Muscle layer of colon (tissue), 2 donors: ENCODE measurements at regions not wholly inside any gene's neighbourhood (a gene's known extent, or its start where the extent isn't known, plus 50 kb on each side); places are given as distances from the start of the nearest gene placed in this dataset.

ENCODE experiments used
- H3K27ac ChIP-seq: one replicate; pipeline ENCODE4 v1.7.0; 2013; ENCODE audit warnings: low read depth, mild to moderate bottlenecking, low read length, moderate library complexity
- H3K27me3 ChIP-seq, 2 donors: one replicate each; pipeline ENCODE4 v1.7.0; 2013; ENCODE audit warnings: low read length in 2 of 2, mild to moderate bottlenecking in 2 of 2; ENCODE audit not compliant: insufficient read depth in 2 of 2, control insufficient read depth in 1 of 2
- H3K36me3 ChIP-seq: one replicate; pipeline ENCODE4 v1.7.0; 2013; ENCODE audit warnings: mild to moderate bottlenecking, low read length; ENCODE audit not compliant: insufficient read depth
- H3K4me1 ChIP-seq: one replicate; pipeline ENCODE4 v1.7.0; 2013; ENCODE audit warnings: mild to moderate bottlenecking, low read length; ENCODE audit not compliant: insufficient read depth
- H3K4me3 ChIP-seq, 2 donors: one replicate each; pipeline ENCODE4 v1.7.0; 2013; ENCODE audit warnings: low read length in 2 of 2, low read depth in 1 of 2, mild to moderate bottlenecking in 1 of 2, moderate library complexity in 1 of 2
- H3K9ac ChIP-seq: one replicate; pipeline ENCODE4 v1.7.0; 2013; ENCODE audit warnings: low read length
- H3K9me3 ChIP-seq: one replicate; pipeline ENCODE4 v1.7.0; 2013; ENCODE audit warnings: mild to moderate bottlenecking, low read length
- donor health status: abdominal sarcoma.
- donor health status: Adenocarcinoma of cecum.

DNA sequence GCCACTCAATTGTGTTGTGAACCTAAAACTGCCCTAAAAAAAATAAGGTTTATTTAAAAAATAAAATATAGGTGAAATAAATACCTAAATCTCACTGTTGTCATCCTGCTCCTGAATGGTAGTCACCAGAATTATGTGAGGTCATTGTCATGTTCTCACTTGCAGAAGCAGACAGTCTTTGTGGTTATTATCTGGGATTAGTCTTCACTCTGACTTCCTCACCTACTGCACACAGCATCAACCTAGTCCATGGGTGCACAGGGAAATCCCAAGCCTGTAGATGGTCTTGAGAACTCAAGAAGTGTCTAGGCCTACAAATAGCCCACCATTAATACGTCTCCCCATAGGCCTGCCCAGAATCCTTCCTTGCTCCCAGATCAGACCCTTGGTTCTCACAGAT, 97.0 kb downstream of the FOXF2 start:
- Histone ChIP-seq H3K4me3 (no peak overlapping the region), H3K4me1 (no peaks in the 10 kb centered on the region), H3K27ac (no peak overlapping the region), H3K9me3 (no peaks in the 10 kb centered on the region), H3K27me3 (no peaks in the 10 kb centered on the region), H3K36me3 (no peaks in the 10 kb centered on the region), H3K9ac (no peak overlapping the region)

DNA sequence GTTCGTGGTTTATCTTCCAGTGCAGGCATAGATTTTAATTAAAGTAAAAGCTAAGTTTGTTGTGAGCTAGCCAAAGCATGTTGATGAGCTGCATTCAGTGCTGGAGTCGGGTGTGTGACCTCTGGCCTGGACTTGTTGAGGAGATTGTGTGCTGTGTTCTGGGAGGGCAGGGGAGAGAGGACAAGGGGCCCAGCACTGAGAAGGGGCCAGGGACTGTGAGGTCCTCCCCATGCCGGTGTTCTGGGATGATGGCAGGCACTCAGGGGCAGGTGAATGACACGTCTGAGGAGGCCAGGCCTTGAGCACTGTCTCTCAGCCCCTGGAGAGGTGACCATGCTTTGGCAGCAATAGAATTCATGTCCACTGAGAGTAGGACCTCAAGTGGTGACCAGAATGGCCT, 97.9 kb downstream of the FOXF2 start:
- Histone ChIP-seq H3K4me3 (no peak overlapping the region), H3K9ac (no peak overlapping the region), H3K27me3 (no peaks in the 10 kb centered on the region), H3K36me3 (no peaks in the 10 kb centered on the region), H3K27ac (no peak overlapping the region), H3K9me3 (no peaks in the 10 kb centered on the region), H3K4me1 (no peaks in the 10 kb centered on the region)

DNA sequence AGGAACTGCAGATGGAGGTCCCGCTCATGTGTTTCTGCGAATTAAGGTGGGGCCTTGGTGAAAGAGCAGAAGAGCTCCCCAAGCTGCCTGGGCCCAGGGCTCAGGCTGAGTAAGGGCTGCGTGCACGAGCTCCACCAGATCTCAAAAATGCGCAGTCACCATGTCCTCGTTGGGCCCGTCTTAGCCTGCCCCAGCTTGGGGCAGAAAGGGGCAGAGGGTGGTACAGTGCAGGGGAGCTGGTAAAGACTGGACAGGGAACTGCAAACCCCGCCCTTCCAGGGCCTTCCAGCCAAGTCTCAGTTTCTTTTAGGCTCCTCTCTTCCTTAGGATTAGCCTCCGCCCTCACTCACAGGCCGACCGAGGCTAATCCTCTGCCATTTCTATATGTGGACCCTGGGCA, 101.6 kb downstream of the FOXF2 start:
- H3K9me3 ChIP-seq: no peaks in the 10 kb centered on the region
- H3K4me1 ChIP-seq: no peaks in the 10 kb centered on the region
- no peak overlapping the region for H3K27ac ChIP-seq
- H3K9ac ChIP-seq: no peak overlapping the region
- H3K36me3 ChIP-seq: no peaks in the 10 kb centered on the region
- no peaks in the 10 kb centered on the region for H3K27me3 ChIP-seq
- H3K4me3 ChIP-seq: no peak overlapping the region

DNA sequence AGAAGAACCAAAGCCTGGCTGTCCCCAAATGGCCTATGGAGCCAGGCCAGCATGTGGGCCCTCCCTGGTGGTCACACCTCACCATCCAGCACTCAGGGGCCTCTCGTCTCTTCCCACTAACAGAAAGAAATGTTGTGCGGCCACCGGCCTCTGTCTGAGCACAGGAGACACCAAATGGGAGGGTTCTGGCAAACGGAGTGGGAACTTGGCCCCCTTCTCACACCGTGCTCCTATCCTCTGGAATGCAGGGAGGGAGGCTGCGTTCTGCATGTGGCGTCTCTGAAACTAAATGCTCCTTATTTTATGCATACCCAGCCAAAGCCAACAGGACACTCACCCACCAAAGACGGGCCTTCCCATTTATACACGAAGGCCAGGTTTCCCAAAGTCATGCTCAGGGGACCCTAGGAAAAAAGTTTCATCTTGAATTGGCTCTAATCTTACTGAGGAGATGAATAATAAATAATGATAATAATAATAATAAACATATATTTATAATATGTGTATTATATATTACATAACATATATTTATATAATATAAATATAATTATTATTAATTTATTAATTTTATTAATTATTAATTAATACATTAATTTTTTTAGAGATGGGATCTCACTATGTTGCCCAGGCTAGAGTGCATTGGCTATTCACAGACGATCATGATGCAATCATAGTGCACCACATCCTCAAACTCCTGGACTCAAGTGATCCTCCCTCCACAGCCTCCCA, 102.4 kb downstream of the FOXF2 start:
- no peak overlapping the region for H3K4me3 ChIP-seq
- no peaks in the 10 kb centered on the region for H3K27me3 ChIP-seq

DNA sequence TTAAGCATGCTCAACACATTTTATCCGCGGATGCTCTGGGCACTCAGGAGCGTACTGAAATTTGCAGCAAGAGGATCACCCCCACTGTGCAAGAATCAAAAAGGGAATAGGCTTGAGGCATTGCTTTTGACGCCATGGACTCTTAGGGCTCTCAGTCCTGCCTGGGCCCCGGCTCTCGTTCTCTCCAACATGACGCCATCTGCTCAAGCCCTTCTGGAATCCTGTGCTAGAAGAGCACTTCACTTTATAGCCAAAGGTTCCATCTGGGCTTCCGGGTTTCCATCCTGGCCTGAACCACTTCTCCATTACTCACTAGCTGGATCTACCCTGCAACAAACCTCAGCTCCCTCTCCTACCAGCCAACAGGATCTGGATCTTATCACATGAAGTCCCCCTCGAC, 105.3 kb downstream of the FOXF2 start:
- H3K36me3 ChIP-seq: no peaks in the 10 kb centered on the region
- H3K4me1 ChIP-seq: peaks cover 29% of the 10 kb centered on the region
- no peaks in the 10 kb centered on the region for H3K27me3 ChIP-seq
- H3K9me3 ChIP-seq: no peaks in the 10 kb centered on the region
- no peak overlapping the region for H3K4me3 ChIP-seq
- H3K27ac ChIP-seq: no peak overlapping the region
- H3K9ac ChIP-seq: no peak overlapping the region

More for the DNA sequence above, 102.4 kb downstream of the FOXF2 start:
- H3K9ac ChIP-seq: no peak overlapping the region
- no peaks in the 10 kb centered on the region for H3K9me3 ChIP-seq
- H3K36me3 ChIP-seq: no peaks in the 10 kb centered on the region
- peaks cover 4% of the 10 kb centered on the region for H3K4me1 ChIP-seq
- H3K27ac ChIP-seq: no peak overlapping the region

DNA sequence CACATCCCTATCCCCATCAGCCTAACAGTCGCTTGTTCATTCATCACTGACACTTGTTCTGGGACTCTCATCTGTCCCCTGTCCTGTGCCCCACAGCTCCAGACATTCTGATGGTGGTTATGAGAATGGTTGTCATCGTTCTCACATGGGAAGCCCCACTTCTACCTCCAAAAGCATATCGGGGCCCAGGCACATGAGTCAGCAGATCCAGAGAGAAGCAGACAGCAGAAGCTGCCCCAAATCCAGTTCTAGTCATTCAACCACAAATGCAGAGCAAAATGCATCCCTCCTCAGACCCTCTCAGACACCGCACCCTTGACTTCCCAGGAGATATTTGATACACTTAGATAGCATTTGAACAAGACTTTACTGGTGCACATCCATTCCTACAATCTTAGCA, 106.0 kb downstream of the FOXF2 start:
- no peaks in the 10 kb centered on the region for H3K27me3 ChIP-seq
- no peak overlapping the region for H3K4me3 ChIP-seq
- no peak overlapping the region for H3K27ac ChIP-seq
- no peak overlapping the region for H3K9ac ChIP-seq
- no peaks in the 10 kb centered on the region for H3K36me3 ChIP-seq
- H3K4me1 ChIP-seq: peaks cover 32% of the 10 kb centered on the region
- H3K9me3 ChIP-seq: no peaks in the 10 kb centered on the region

DNA sequence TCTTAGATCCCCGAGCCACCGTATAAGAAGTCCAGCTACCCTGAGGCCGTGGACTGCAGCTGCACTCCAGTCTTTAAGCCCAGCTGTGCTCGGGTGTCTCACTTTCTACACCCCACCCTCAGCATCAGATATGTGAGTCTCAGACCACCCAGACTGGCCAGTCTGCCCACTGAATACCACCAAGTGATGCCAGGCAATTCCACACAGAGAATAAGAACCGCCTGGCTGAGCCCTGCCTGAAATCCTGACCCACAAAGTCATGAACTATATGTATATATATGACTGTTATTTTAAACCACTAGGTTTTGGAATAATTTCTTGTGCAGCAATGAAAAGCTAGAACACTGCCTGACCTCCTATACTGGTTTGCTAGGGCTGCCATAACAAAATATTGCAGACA, 106.7 kb downstream of the FOXF2 start:
- H3K4me1 ChIP-seq: peaks cover 38% of the 10 kb centered on the region
- no peaks in the 10 kb centered on the region for H3K9me3 ChIP-seq
- no peak overlapping the region for H3K4me3 ChIP-seq
- no peak overlapping the region for H3K27ac ChIP-seq
- no peaks in the 10 kb centered on the region for H3K36me3 ChIP-seq
- H3K27me3 ChIP-seq: no peaks in the 10 kb centered on the region
- no peak overlapping the region for H3K9ac ChIP-seq

DNA sequence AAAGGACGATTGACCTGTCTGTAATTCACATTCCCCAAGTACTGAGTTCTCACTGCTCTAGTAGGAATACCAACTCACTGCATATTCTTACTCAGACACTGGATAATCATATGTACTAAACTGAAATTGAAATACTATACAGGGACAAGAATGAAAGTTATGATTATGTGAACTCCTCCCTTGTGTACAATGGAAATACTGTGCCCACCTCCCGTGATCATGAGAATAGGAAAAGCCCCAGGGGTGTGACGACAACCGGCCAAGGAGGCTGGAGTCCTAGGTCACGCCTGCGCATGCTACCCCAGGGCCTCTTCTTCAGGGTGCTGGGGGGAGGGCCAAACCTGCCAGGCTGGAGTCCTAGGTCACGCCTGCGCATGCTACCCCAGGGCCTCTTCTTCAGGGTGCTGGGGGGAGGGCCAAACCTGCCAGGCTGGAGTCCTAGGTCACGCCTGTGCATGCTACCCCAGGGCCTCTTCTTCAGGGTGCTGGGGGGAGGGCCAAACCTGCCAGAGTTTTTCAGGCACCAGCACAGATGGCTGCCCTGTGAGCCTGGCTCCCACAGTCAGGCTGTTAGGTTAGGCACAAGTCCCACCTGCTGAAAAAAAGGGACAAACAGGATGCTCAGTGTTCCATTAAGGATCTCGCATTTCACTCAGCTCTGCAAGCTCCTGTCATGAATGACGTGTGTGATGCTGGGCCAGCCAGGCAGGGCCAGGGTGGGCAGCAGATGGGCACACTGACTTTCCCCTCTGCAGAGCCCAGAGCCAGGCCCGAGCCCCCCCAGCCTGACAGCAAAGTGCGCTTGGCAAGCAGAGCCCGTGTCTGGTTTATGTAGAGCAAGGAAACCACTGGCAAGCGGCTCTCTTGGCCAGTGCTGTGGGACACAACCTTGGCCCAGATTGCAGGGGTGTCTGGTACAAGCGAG, 107.7 kb downstream of the FOXF2 start:
- H3K9ac ChIP-seq: no peak overlapping the region
- H3K4me1 ChIP-seq: peaks cover 40% of the 10 kb centered on the region

DNA sequence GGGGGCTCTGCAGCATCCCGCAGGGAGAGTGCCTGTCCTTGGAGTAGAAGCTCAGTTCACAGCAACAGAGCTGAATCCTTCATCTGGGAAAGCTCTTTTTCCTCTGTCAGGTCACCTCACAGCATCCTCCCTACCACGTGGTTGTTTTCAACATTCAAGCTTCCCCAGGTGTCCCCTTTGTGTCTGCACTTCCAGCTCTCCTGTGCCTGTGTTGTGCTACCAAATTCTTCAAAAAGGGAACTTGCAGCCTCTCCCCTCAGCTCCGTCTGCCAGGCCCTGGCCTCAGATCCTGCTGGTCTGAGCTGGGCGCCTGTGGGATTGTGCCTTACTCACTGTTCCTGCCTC, 108.4 kb downstream of the FOXF2 start:
- Histone ChIP-seq H3K36me3 (no peaks in the 10 kb centered on the region), H3K9me3 (no peaks in the 10 kb centered on the region), H3K4me3 (no peak overlapping the region), H3K4me1 (peaks cover 40% of the 10 kb centered on the region), H3K9ac (no peak overlapping the region), H3K27ac (peak overlapping the region; percentile 83), H3K27me3 (no peaks in the 10 kb centered on the region)

More for the DNA sequence above, 107.7 kb downstream of the FOXF2 start:
- H3K27ac ChIP-seq: peak overlapping the region; percentile 6
- no peaks in the 10 kb centered on the region for H3K27me3 ChIP-seq
- no peak overlapping the region for H3K4me3 ChIP-seq
- H3K9me3 ChIP-seq: no peaks in the 10 kb centered on the region
- H3K36me3 ChIP-seq: no peaks in the 10 kb centered on the region

DNA sequence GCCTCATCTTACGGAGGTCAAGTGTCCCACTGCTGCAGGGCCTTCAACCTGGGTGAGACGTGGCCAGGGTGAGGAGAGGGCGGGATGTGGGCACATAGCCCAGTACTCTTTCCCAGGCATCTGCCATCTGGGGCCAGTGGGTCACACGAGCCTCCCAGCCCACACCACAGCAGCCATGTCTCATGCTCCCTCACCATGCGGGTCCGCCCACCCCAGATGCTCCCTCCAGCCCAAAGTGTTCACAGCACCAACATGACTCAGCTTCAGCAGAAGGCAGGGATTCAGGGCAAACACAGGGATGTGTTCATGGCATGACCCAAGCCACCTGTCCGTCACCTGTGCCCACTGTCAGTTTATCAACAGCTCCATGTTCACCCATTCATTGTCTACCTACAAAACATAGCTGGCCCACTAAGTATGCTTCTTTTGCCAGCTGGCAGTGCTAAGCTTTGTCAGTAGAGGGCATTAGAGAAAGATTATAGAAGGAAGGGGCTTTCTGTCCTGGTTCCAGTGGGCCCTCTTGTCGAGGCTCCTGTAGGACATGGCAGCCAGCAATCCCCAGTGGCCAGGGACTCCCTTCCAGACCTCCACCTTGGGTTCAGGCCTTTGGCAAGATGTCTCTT, 109.2 kb downstream of the FOXF2 start:
- no peak overlapping the region for H3K27ac ChIP-seq

DNA sequence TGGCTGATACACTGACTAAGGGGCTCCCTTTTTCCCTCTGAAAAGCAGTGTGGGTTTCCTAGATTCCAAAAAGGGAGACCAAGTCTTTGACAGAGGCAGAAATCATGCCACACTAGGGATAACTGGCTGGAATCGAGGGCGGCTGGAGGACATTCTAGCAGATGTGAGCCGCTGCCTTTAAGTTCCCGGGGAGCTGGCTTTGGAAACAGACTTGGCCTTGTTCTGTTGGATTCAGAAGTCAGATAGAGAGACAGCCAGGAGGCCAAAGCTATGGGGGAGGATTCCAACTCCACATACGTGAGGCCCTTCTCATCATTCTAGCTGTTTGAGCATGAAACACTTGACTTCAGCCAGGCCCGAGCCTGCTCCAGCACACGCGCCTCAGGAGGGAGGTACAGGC, 109.9 kb upstream of the FOXC1 start:
- Histone ChIP-seq H3K9me3 (no peaks in the 10 kb centered on the region), H3K27ac (no peak overlapping the region), H3K36me3 (no peaks in the 10 kb centered on the region), H3K4me3 (no peak overlapping the region), H3K9ac (no peak overlapping the region), H3K27me3 (no peaks in the 10 kb centered on the region), H3K4me1 (peaks cover 40% of the 10 kb centered on the region)

More for the DNA sequence above, 109.2 kb downstream of the FOXF2 start:
- Histone ChIP-seq H3K9ac (no peak overlapping the region), H3K4me3 (no peak overlapping the region), H3K4me1 (peaks cover 40% of the 10 kb centered on the region), H3K27me3 (no peaks in the 10 kb centered on the region), H3K36me3 (no peaks in the 10 kb centered on the region), H3K9me3 (no peaks in the 10 kb centered on the region)
